A673 (cell line): ENCODE measurements at regions not wholly inside any gene's neighbourhood (a gene's known extent, or its start where the extent isn't known, plus 50 kb on each side); places are given as distances from the start of the nearest gene placed in this dataset.

Experiments used
- BruUV-seq: library from RNA; stranded (reverse); fragments of 400-500 nt; replicated peaks from 2 replicates; lab custom pipeline; 2021; lab: Mats Ljungman, UMichigan
- CTCF ChIA-PET: fragments of 300-600 bp; sonication (Branson Sonifier 250); formaldehyde crosslinking; loops from one replicate; lab custom pipeline; 2022; ENCODE audit warnings: antibody characterized with exemption; lab: Charles Lee
- POLR2A ChIA-PET: fragments of 300-600 bp; sonication (Branson Sonifier 250); formaldehyde crosslinking; loops from one replicate; lab custom pipeline; 2022; ENCODE audit warnings: antibody characterized with exemption; ENCODE audit not compliant: low non-redundant PET; lab: Charles Lee
- DNase-seq: peaks from one replicate; pipeline ENCODE4 v3.0.0-alpha.2; 2015; ENCODE audit warnings: low spot score
- H3K27ac ChIP-seq: fragments of 200-600 bp; sonication (generic); 2 replicates; pipeline ENCODE4 v1.5.1; 2016; ENCODE audit warnings: mixed run types, low read depth, mild to moderate bottlenecking, mixed read lengths, antibody characterized with exemption, low read length; ENCODE audit not compliant: poor library complexity, severe bottlenecking
- H3K27me3 ChIP-seq: fragments of 200-600 bp; sonication (generic); replicated peaks from 2 replicates; pipeline ENCODE4 v1.6.1; 2017; ENCODE audit warnings: mixed run types, low read depth, mild to moderate bottlenecking, mixed read lengths, antibody characterized with exemption, low read length; ENCODE audit not compliant: insufficient read depth, poor library complexity
- H3K36me3 ChIP-seq: fragments of 200-600 bp; sonication (generic); 2 replicates; pipeline ENCODE4 v1.6.1; 2016; ENCODE audit warnings: mixed run types, mild to moderate bottlenecking, mixed read lengths, antibody characterized with exemption, low read length; ENCODE audit not compliant: insufficient read depth, poor library complexity, severe bottlenecking
- H3K4me1 ChIP-seq: fragments of 200-600 bp; sonication (generic); 2 replicates; pipeline ENCODE4 v1.6.1; 2017; ENCODE audit warnings: mixed run types, mild to moderate bottlenecking, mixed read lengths, antibody characterized with exemption, low read length; ENCODE audit not compliant: insufficient read depth, poor library complexity, severe bottlenecking
- H3K4me3 ChIP-seq: fragments of 200-600 bp; sonication (generic); 2 replicates; pipeline ENCODE4 v1.5.1; 2016; ENCODE audit warnings: low read depth, mixed run types, mild to moderate bottlenecking, mixed read lengths, low read length; ENCODE audit not compliant: poor library complexity, severe bottlenecking
- H3K9me3 ChIP-seq: fragments of 200-600 bp; sonication (generic); 2 replicates; pipeline ENCODE4 v1.6.1; 2016; ENCODE audit warnings: mixed run types, low read depth, mild to moderate bottlenecking, mixed read lengths, antibody characterized with exemption, low read length; ENCODE audit not compliant: poor library complexity, severe bottlenecking
- EZH2 ChIP-seq: fragments of 200-600 bp; sonication (generic); IDR thresholded peaks from 2 replicates; pipeline ENCODE4 v1.6.1; 2017; ENCODE audit warnings: borderline replicate concordance, low read depth, mild to moderate bottlenecking, mixed read lengths, antibody characterized with exemption, low read length; ENCODE audit not compliant: poor library complexity, severe bottlenecking
- intact Hi-C: fragments of 100-400 bp; cut with micrococcal nuclease; formaldehyde crosslinking; loops from one replicate; pipeline ENCODE4 v1.10.0; 2022; ENCODE audit not compliant: unreplicated experiment
- TF ChIP-seq, protein P1 (sequence below): fragments of 300-800, 200-600 bp; sonication (generic); conservative IDR thresholded peaks from 2 replicates; pipeline ENCODE4 v1.5.1; 2017; ENCODE audit warnings: low read depth, mild to moderate bottlenecking, antibody characterized with exemption, low read length, moderate library complexity, mixed read lengths

DNA sequence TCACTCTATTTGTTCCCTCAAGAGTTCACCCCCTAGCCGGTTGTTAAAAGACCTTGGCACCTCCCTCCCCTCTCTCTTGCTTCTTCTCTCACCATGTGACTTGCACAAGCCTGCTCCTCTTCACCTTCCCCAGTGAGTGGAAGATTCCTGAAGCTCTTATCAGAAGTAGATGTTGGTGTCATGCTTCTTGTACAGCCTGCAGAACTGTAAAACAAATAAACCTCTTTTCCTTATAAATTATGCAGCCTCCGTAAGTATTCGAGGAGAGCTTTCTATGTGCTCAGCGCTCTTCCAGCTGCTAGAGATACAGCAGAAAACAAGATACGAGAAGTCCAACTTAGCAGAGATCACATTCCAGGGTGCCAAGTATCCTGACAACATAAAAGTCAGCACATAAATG lies 147.0 kb upstream of the RUNX1 start:
- no peaks in the 10 kb centered on the region for H3K4me1 ChIP-seq
- no peak overlapping the region for H3K27ac ChIP-seq
- no peak for TF ChIP-seq EZH2
- TF ChIP-seq, protein P1, sequence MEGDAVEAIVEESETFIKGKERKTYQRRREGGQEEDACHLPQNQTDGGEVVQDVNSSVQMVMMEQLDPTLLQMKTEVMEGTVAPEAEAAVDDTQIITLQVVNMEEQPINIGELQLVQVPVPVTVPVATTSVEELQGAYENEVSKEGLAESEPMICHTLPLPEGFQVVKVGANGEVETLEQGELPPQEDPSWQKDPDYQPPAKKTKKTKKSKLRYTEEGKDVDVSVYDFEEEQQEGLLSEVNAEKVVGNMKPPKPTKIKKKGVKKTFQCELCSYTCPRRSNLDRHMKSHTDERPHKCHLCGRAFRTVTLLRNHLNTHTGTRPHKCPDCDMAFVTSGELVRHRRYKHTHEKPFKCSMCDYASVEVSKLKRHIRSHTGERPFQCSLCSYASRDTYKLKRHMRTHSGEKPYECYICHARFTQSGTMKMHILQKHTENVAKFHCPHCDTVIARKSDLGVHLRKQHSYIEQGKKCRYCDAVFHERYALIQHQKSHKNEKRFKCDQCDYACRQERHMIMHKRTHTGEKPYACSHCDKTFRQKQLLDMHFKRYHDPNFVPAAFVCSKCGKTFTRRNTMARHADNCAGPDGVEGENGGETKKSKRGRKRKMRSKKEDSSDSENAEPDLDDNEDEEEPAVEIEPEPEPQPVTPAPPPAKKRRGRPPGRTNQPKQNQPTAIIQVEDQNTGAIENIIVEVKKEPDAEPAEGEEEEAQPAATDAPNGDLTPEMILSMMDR = no peak
- ChIA-PET POLR2A (no interaction called here), CTCF (no interaction called here)
- no peak for DNase-seq
- no peak overlapping the region for H3K4me3 ChIP-seq
- no peaks in the 10 kb centered on the region for H3K27me3 ChIP-seq
- BruUV-seq = no TSS peak
- no peaks in the 10 kb centered on the region for H3K36me3 ChIP-seq
- no peaks in the 10 kb centered on the region for H3K9me3 ChIP-seq
- intact Hi-C loops = no loop called here

DNA sequence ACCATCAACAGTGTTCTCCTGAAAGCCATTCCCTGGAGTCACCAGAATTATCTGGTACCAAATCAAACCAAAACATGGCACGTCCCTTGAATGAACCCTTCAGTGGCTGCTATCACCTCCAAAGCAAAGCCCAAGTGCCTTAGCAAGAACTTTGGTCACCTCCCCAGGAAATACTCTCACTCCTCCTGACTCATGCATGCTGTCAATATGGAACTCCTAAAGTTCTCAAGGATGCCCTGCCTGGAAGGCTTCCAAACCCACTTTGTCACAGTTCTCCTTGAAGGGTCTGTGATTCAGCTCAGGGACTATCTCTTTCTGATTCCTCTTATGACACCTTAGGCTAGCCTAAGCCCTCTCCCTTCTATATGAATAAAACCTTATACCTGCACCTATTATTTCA lies 146.1 kb upstream of the RUNX1 start:
- POLR2A ChIA-PET = no interaction called here
- TF ChIP-seq EZH2 = no peak
- TF ChIP-seq, protein P1 = no peak
- Histone ChIP-seq H3K36me3 (no peaks in the 10 kb centered on the region), H3K27ac (no peak overlapping the region), H3K27me3 (no peaks in the 10 kb centered on the region), H3K4me3 (no peak overlapping the region), H3K9me3 (no peaks in the 10 kb centered on the region), H3K4me1 (no peaks in the 10 kb centered on the region)
- intact Hi-C loops = no loop called here
- BruUV-seq = no TSS peak
- CTCF ChIA-PET = no interaction called here
- no peak for DNase-seq

DNA sequence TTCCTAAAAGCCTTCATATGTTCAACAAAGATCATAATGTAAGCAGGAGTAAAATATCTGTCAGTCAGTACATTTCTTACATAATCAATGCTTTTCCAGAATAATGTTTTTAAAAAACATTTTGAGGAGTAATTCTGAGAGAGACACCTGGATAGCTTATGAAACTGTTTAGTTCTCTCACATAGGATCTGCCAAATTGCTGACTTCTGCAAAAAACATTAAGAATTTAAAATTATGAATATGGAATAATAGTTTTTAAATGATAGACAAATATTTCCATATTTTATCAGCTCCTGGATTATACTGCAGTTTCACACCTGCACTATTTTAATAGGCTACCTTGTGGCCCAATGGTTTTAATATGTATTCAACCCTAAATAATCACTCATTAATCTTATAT lies 142.7 kb upstream of the RUNX1 start:
- H3K36me3 ChIP-seq = no peaks in the 10 kb centered on the region
- peaks cover 5% of the 10 kb centered on the region for H3K27me3 ChIP-seq
- no peak for DNase-seq
- ChIA-PET POLR2A (no interaction called here), CTCF (no interaction called here)
- no peaks in the 10 kb centered on the region for H3K4me1 ChIP-seq
- TF ChIP-seq, protein P1 = no peak
- TF ChIP-seq EZH2 = no peak
- H3K9me3 ChIP-seq = no peaks in the 10 kb centered on the region
- intact Hi-C loops = no loop called here
- H3K27ac ChIP-seq = no peak overlapping the region
- BruUV-seq = no TSS peak
- H3K4me3 ChIP-seq = no peak overlapping the region
